ENCODE measurements at regions not wholly inside any gene's neighbourhood (a gene's known extent, or its start where the extent isn't known, plus 50 kb on each side); places are given as distances from the start of the nearest gene placed in this dataset.

DNA sequence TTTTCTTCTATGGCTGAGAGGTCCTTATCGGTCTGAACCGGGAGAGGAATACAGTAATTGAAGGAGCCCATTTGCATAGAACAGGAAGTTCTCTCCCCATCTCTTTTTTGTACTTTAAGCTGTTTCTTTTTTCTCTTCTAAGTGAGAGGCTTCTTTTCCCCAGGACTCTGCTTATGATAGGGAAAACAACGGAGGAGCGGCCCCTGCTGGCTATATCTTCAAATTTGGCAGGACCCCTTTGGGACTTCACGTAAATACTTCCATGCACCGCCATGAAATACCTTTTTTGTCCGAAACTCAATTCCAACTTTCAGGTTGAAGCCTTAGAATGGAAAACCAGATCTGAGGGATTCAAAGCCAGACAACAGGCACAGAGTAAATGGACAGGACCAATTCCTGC, 1153.0 kb upstream of the INTU start:
- TF ChIP-seq, protein P1, sequence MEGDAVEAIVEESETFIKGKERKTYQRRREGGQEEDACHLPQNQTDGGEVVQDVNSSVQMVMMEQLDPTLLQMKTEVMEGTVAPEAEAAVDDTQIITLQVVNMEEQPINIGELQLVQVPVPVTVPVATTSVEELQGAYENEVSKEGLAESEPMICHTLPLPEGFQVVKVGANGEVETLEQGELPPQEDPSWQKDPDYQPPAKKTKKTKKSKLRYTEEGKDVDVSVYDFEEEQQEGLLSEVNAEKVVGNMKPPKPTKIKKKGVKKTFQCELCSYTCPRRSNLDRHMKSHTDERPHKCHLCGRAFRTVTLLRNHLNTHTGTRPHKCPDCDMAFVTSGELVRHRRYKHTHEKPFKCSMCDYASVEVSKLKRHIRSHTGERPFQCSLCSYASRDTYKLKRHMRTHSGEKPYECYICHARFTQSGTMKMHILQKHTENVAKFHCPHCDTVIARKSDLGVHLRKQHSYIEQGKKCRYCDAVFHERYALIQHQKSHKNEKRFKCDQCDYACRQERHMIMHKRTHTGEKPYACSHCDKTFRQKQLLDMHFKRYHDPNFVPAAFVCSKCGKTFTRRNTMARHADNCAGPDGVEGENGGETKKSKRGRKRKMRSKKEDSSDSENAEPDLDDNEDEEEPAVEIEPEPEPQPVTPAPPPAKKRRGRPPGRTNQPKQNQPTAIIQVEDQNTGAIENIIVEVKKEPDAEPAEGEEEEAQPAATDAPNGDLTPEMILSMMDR (IDR thresholded peaks at IDR 0.05) = no peak
- TF ChIP-seq POLR2A (IDR thresholded peaks at IDR 0.05) = no peak
